ENCODE measurements at regions not wholly inside any gene's neighbourhood (a gene's known extent, or its start where the extent isn't known, plus 50 kb on each side); places are given as distances from the start of the nearest gene placed in this dataset.
"Not testable (repeated sequence)": the region's sequence is repeated elsewhere in the genome, so short reads cannot be mapped to it uniquely, and the experiment has no call there.

DNA sequence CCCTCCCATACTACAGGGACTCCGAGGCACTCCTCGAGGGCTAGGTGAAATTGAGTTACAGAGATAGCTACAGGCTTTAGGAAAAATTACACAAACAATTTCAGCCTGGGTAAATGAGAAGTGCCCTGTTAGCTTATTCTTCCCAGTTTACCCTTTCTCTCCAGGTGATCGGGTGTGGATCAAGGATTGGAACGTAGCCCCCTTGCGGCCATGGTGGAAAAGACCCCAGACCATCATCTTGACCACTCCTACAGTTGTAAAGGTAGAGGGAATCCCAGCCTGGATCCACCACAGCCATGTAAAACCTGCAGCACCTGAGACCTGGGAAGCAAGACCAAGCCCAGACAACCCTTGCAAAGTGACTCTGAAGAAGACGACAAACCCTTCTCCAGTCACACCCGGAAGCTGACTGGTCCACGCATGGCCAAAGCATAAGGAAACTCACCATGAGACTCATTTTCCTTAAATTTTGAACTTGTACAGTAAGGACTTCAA lies 600.6 kb downstream of the UQCRFS1 start:
- DNase-seq = no peak

DNA sequence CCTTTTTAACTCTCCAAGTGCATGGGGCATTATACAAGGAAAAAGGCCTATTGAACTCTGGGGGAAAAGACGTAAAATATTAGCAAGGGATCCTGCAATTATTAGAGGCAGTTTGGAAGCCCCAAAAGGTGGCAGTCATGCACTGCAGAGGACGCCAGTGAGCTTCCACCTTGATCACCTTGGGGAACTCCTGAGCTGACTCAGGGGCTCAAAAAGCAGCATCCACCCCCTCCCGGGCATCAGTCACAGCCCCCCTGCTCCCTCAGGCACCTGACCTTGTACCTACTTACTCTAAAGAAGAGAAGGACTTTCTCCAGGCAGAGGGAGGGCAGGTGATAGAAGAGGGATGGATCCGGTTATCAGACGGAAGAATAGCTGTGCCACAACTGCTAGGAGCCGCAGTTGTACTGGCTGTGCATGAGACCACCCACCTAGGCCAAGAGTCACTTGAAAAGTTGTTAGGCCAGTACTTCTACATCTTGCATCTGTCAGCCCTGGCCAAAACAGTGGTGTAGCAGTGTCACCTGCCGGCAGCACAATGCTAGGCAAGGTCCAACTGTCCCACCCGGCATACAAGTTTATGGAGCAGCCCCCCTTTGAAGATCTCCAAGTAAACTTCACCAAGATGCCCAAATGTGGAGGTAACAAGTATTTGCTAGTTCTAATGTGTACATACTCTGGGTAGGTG lies 601.6 kb downstream of the UQCRFS1 start:
- DNase-seq = not testable (repeated sequence)

DNA sequence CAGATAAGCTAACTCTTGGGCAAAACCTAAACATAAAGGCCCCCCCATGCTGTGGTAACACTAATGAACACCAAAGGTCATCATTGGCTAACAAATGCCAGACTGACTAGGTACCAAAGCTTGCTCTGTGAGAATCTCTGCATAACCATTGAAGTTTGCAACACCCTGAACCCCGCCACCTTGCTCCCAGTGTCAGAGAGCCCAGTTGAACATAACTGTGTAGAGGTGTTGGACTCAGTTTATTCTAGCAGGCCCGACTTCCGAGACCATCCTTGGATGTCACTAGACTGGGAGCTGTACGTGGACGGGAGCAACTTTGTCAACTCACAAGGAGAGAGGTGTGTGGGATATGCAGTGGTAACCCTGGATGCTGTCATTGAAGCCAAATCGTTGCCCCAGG lies 602.2 kb downstream of the UQCRFS1 start:
- no peak for DNase-seq

DNA sequence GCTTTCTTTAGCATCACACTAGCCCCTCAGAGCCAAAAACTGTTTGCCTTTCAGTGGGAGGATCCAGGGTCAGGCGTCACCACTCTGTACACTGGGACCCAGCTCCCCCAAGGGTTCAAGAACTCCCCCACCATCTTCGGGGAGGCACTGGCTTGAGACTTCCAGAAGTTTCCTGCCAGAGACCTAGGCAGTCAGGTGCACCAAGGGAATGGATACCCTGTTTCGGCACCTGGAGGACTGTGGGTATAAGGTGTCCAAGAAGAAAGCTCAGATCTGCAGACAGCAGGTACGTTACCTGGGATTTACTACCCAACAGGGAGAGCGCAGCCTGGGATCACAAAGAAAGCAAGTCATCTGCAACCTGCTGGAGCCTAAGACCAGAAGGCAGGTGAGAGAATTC lies 603.0 kb downstream of the UQCRFS1 start:
- DNase-seq = no peak

DNA sequence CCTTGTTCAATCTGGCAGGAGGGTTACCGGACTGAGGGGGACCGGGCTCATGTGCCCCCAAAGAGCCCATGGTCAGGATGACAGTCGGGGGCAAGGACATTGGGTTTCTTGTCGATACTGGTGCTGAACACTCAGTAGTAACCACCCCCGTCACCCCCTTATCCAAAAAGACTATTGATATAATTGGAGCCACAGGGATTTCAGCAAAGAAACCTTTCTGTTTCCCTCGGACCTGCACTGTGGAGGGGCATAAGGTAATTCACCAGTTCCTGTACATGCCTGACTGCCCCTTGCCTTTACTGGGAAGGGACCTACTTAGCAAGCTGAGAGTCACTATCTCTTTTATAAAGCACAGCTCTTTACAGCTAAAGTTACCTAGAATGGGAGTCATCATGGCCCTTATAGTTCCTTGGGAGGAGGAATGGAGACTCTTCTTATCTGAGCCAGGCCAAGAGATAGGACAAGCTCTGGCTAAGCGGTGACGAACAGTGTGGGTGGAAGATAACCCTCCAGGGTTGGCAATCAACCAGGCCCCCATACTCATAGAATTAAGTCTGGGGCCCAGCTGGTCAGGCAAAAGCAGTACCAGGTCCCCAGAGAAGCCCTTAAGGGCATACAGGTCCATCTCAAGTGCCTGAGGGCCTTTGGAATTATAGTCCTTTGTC lies 603.7 kb downstream of the UQCRFS1 start:
- DNase-seq = no peak

DNA sequence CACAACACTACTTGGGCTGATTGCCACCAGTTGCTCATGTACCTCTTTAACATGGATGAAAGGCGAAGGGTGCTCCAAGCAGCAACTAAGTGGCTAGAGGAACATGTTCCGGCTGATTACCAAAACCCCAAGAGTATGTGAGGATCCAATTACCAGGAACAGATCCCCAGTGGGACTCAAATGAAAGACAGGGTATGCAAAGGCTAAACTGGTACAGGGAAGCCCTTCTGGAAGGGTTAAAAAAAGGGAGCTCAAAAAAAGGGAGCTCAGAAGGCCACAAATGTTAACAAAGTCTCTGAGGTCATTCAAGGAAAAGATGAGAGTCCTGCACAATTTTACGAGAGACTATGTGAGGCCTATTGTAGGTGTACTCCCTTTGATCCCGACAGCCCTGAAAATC lies 604.7 kb downstream of the UQCRFS1 start:
- no peak for DNase-seq

DNA sequence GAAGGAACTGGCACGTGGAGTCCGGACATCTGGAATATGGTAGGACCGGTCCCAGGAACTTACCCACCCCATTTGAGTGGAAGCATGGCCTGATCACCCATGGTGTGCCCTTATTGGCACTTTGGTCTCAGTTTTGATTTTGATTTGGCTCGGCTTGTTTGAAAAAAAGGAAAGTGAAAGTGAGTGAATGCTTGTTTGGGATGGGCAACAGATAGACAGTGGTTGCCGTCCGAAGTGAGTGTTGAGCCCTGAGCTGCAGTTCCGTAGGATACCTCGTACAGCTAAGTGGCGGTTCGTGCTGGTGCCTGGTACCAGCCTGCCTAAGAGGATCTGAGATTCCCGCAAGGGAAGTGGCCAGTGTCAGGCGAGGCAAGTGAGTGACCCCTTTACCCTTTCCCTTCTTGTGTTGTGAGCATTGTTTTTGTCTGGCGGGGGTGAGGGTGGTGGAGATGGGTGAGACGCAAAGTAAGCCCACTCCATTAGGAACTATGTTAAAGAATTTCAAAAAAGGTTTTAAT lies 605.8 kb downstream of the UQCRFS1 start:
- no peak for DNase-seq

DNA sequence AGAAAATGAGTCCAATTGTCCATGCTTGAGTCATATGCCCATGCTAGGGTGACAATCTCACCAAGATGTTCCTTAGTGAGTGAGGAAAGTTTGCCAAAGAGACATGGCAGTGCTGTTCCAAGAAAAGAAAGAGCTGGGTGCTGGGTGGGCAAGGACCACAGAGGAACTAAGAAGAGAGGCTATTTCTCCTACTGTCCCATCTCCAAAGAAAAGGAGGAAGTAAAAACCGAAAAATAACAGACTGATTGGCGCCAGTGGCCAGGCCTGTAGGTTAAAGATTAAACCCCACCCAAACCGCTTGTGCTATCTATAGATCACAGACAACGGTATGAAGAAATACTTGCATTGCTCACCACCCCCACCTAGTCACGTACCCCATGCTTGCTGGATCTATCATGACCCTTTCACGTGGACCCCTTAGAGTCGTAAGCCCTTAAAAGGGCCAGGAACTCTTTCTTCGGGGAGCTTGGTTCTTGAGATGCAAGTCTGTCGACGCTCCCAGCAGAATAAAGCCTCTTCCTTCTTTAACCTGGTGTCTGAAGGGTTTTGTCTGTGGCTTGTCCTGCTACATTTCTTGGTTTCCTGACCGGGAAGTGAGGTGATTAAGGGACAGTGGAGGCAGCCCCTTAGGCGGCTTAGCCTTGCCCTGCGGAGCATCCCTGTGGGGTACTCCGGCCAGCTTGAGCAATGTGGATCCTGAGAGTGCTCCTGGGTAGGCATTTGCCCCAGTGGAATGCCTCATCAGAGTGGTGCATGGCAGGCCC lies 606.5 kb downstream of the UQCRFS1 start:
- no peak for DNase-seq

DNA sequence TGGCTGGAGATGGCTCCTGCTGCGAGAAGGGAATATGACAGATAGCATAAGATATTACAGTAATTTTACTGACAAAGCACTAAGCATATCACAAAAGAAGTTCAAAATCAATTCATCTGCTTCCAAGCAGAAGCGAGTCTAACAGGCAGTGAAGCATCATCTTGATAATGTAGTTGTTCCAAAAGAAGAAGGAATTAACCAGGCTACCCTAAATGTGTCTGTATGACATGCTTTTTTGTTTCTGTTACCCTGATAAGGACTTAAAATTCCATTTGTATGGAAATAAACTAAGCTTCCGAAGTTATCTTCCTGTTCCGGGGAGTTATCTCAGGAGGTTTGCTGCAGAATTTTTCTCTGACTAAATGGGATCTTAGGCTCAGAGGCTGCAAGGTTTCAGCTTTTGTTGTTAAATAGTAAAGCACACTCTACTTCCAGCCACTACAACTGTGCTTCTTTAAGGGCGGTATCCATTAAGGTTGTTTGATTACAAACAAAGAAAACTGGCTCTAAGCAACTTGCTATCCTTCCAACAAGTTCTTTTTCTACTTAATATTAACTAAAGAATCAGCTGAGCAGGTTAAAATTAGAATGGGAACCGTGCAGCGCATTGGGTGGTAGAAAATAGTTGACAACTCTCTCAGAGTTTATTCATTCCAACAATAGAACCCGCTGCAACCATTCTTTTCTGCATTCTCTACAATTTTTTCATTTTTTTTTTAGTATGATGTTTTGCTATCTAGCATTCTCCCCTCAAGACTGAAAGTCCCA lies 607.3 kb downstream of the UQCRFS1 start:
- no peak for DNase-seq

DNA sequence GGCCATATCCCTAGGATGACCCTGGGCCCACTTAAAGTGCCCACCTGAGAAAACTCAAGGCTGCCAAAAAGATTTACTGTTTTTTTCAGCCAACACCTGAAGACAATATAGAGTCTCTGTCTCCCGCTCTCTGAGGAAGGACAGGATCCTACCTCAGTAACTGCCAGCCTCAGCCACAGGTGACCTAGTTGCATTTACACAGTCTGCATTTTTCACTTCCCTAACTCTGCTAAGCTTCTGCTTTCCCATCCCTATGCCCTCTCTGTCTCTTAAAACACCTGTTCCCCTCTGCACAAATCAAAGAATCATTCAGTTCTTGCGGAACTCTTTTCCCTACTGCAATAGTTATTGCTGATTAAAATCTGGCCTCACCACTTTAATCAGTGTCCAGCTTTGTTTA lies 609.5 kb downstream of the UQCRFS1 start:
- no peak for DNase-seq

DNA sequence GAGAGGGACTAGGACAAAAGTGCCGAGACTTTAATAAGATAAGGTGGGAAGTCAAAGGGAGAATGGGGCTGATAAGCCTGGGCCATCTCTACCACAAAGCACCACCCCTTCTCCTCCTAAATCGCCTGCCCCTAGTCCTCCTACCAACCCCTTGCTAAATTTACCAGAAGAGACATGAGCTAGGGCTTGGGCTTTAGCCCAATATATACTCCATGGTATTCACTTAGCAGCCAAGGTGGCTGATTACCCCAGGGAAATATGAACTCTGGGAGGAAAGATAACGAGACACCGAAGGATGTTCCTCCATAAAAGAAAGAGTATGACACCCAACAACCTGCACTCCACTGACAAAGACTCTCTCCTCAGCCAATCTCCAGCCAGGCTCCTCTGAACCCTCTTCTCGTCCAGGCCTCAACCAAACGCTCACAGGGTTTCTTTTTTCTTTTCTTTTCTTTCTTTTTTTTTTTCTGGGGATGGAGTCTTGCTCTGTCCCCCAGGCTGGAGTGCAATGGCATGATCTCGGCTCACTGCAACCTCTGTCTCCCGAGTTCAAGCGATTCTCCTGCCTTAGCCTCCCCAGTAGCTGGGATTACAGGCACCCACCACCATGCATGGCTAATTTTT lies 610.2 kb downstream of the UQCRFS1 start:
- no peak for DNase-seq

DNA sequence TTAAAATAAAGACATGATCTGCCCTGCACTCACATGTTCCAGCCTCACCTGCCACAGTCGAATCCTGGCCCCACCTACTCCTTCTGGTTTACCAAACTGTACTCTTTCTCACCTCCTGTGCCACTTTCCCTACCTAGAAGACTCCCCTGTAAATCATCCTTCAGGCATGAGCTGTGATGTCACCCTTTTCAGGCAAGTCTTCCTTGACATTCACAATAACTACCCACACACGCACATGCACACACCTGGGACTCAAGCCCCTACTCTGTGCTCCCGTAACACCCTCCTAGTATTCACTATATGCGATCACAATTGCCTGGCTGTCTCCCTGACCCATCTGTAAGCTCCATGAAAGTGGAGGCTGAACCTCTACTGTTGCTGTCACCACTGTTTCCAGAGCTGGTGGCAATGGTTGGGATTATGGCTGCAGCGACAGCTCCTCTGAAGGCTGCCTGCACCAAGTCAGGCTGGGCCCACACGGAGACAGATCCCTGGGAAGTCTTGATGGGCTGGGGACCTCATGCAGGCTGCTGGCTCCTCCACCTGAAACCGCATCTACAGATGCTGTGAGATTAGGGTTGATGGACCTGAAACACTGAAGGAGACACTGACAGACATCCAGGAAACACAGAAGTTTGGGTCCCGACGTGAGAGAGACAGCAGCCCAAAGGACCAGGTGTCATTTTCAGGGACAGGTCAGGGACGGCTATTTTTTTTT lies 611.1 kb downstream of the UQCRFS1 start:
- no peak for DNase-seq

DNA sequence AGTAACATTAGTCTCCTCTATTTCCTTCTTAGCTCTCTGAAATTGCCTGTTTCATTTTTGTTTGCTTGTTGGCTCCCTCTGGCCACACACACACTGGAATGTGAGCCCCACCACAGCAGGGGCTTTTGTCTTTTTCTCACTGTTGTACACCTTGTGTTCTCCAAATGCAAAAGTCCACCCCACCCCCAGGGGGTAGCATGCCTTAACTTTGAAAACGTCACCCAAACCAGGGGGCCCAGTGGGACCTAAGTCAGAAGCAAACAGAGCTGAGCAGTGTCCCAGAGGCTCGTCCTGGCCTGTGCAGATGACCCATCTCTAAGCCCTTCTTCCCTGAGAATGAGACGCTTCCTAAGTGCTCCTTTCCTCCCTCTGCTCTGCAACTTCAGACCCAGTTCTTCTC lies 614.1 kb downstream of the UQCRFS1 start:
- DNase-seq = no peak

DNA sequence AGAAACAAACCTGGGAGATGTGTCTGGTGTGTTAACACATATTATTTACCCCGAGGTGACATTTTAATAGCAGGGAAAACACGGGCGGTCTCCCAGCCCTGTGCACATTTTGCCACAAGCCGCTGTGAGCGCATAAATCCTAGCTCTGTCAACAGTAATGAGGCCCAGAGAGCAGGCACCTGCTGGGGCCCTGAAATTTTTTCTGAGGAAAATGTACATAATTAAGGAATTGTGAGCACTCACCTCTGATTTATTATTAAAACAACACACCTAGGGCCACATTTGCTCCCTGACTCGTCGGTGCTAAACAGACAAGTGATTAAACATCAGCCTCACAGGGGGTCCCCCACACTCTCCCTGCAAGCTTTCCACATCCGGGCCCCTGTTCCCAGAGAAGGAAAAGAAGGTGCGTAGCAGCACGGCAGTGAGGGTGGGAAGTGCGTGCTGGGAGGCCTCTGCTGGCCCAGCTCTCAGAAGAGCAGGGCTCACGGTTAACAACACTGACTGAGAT lies 616.3 kb downstream of the UQCRFS1 start:
- no peak for DNase-seq

DNA sequence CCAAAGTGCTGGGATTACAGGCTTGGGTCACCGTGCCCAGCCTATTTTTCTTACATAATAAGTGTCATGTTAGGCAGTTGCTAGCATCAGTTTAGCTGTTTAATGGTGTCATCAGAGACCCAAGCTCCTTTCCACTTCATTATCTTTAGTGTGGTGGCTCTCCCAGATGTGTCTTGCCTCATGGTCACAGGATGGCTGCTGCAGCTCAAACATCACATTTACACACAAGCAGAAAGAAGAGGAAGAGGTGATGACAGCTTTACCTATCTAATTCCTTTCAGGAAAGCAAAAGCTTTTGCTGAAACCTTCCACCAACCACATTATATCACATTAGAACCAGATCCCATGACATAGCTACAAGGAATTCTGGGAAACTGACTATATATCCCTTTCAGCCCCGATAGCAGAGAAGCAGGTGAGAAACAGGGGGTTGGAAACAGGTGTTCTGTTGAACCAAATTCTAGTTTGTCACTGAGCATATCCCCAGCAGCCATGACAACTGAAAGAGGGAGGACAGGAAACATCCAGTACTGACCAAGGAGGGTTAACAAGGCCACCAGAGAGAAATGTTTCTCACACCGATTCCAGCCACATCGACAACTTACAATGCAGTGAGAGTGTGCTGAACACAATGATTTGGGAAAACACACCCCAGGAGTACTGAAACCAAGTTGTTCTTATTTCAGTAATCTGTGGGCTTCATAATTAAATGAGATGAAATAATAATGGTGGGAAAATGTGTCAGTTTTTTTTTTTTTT lies 617.0 kb downstream of the UQCRFS1 start:
- no peak for DNase-seq

DNA sequence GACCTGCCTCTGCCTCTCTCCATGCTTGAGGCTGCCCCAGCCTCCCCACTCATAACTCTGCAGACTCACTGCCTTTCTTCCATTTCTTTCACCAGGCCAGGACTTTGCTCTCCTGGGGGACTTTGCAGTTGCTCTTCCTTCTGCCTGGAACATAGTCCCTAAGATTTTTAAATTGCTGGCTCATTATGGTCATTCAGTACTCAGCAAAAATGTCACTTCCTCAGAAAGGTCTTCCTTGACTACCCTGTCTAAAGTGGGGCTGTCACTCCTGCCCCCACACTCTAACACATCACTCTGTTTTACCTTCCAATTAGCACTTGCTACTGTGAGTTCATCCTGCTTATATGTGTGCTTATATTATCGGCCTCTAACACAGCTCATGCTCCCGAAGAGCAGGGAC lies 618.2 kb downstream of the UQCRFS1 start:
- no peak for DNase-seq

DNA sequence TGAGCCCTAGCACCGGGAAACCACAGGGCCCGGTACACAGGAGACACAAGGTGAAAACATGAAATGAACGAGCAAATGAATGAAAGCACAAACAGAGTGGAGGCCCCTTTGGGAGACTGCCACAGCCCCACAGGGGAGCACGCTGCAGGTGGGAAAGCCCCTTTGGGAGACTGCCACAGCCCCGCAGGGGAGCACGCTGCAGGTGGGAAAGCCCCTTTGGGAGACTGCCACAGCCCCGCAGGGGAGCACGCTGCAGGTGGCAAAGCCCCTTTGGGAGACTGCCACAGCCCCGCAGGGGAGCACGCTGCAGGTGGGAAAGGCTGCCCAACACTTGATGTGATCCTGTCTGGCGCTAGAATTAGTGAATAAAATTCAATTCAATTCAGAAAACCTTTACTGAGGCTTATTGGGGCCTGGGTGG lies 623.0 kb downstream of the UQCRFS1 start:
- DNase-seq = not testable (repeated sequence)

DNA sequence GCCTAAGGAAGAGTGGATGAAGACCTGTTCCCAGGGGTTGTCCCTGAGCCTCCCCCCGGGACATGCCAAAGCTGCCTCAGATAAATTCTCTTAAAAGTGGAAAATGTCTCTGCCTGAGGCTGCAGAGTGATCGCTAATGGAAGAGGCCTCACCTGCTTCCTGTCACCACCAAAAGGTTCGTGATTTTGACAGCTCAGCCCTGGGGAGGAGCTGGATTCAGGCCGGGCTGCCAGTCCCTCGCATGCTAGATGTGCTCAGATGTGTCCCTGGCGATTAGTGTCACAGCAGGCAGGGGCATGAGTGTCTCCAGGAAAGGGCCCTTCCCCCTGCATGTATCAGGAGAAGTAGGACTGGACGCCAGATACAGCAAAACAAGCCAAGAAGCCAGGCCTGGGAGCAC lies 626.5 kb downstream of the UQCRFS1 start:
- DNase-seq = peak; percentile 0

DNA sequence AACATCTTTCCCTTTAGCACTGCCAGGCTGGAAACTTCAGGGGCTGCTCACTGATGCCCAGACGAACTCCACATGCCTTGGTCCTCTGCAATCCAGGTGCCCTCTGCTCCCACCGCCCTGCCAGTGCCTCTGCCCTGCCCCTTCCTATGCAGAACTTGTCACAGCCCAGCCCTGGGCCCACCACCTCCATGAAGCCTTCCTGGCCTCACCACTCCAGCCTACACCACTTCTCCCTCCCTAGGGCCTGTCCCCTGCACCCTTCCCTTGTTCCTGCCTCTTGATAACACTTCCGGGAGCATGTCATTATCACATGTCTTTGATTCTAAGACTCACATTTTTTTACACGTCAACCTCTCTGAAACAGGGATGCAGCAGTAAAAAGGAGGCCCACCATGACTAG lies 627.2 kb downstream of the UQCRFS1 start:
- no peak for DNase-seq

DNA sequence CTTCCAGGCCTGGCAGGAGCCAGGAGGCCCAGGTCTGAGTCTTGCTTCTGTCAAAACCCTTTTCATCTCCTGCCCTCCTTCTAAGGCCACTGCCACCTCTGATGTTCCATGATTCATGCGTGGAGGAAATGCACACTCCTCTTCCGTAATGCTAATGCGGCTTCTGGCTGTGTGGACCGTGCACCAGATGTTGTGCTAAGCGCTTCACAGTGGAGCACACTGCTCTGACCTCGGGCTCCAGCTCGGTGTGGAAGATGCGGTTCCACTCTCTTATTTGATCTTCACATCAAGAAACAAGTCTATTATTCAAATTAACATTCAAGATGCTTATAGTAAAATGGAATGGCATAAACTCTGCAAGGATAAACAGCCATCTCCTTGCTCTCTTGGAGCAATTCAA lies 629.2 kb downstream of the UQCRFS1 start:
- DNase-seq = no peak

DNA sequence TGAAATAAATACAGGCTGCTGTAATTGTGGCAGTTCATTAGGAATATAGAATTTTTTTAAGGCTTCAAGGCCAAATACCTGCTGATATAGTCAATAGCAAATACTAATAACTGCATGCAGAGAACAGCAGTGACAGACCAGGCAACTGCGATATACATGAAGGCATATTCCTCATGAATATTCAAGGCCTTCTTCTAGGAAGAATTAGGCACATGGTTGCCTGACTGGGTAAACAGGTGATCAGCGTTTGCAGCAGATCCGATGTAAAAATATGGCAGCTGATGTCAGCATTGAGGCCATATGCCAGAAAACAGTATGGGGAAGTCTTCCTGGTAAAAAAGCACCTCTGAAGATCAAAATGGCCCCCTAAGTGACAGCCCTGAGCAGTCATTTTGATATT lies 629.7 kb downstream of the UQCRFS1 start:
- no peak for DNase-seq

Measured in activated CD4-positive, alpha-beta T cell treated with anti-CD3 and anti-CD28 coated beads, Interleukin-10, Interleukin-2, amounts not matched to agents 100 ng/mL and 50 ng/mL, durations not matched to agents 16 hours and 8 hours (primary cell).